Ovary (tissue), 7 donors: ENCODE measurements at regions not wholly inside any gene's neighbourhood (a gene's known extent, or its start where the extent isn't known, plus 50 kb on each side); places are given as distances from the start of the nearest gene placed in this dataset.

Source experiments
- DNase-seq, 5 donors: peaks; one replicate each; pipeline ENCODE4 v3.0.0-alpha.2; 2019 to 2020
- H3K27ac ChIP-seq, 2 donors: fragments of 200-600 bp; one replicate each; pipeline versions ENCODE4 v1.5.1 to v1.8.0; 2019 to 2022
- H3K27me3 ChIP-seq: fragments of 200-600 bp; one replicate; pipeline ENCODE4 v1.8.0; 2022
- H3K36me3 ChIP-seq: fragments of 200-600 bp; sonication (generic); one replicate; pipeline ENCODE4 v1.5.1; 2019
- H3K4me1 ChIP-seq: one replicate; pipeline ENCODE4 v1.8.1; 2013; ENCODE audit warnings: mild to moderate bottlenecking, moderate library complexity; ENCODE audit not compliant: insufficient read depth
- H3K4me3 ChIP-seq: fragments of 200-600 bp; sonication (generic); one replicate; pipeline ENCODE4 v1.5.1; 2017
- H3K9me3 ChIP-seq, 2 donors: fragments of 200-600 bp in 1 of 2; sonication (generic) in 1 of 2; one replicate each; pipeline versions ENCODE4 v1.5.1 to v1.8.1; 2013 to 2019; ENCODE audit warnings: mild to moderate bottlenecking in 1 of 2, moderate library complexity in 1 of 2
- CTCF ChIP-seq, 3 donors: fragments of 450-650 bp in 2 of 3; fragments of 200-600 bp in 1 of 3; IDR thresholded peaks; one replicate each; pipeline versions ENCODE4 v1.5.1 to v1.8.0; 2016 to 2022; ENCODE audit warnings: antibody characterized with exemption in 3 of 3, mild to moderate bottlenecking in 1 of 3
- EP300 ChIP-seq: sonication (generic); formaldehyde crosslinking; IDR thresholded peaks from one replicate; pipeline ENCODE4 v1.6.1; 2017; ENCODE audit warnings: antibody characterized with exemption
- POLR2A ChIP-seq: fragments of 450-650 bp; IDR thresholded peaks from one replicate; pipeline ENCODE4 v1.6.1; 2017; ENCODE audit warnings: antibody characterized with exemption, mild to moderate bottlenecking, moderate library complexity
- WGBS, 3 donors: extraction: QIAGEN DNeasy Blood & Tissue Kit in 1 of 3; methylation state at CpG; one replicate each; pipeline versions ENCODE4 v1.1.5 to v1.1.7; 2013 to 2017; 5-methylcytosine and 5-hydroxymethylcytosine counted together
- intact Hi-C, 4 donors: fragments of 100-400 bp; cut with DNase I; formaldehyde crosslinking; loops; one replicate each; pipeline versions ENCODE4 v1.11.0 to v1.15.1; 2022 to 2023
- donor health status: DM: no; HTN: no; CAD: no; lungs with moderate emphysema.
- donor health status: DM: no; HTN: no; CAD: no.
- donor health status: Bipolar disorder and iron deficiency.
- donor health status: DM: no; HTN: no; CAD: no.
- donor health status: DM: yes; HTN: yes; CAD: no.

- H3K27me3 ChIP-seq = no peaks in the 10 kb centered on the region
- H3K4me1 ChIP-seq = no peaks in the 10 kb centered on the region
- H3K9me3 ChIP-seq = no peaks in the 10 kb centered on the region
- WGBS, 3 donors = 68 to 81% (median 78%) methylated on average over 2 of the region's 2 CpGs
- DNase-seq = no peak
- no peak overlapping the region for H3K4me3 ChIP-seq
- TF ChIP-seq CTCF (IDR thresholded peaks at IDR 0.05) = no peak
- TF ChIP-seq EP300 = no peak
- TF ChIP-seq POLR2A = no peak
- intact Hi-C loops = no loop called here
- no peaks in the 10 kb centered on the region for H3K36me3 ChIP-seq
- H3K27ac ChIP-seq = no peak overlapping the region
These were observed 196.8 kb upstream of the FAT1 start for GRCh38 chr4:186920483-186920882.

- intact Hi-C loops = no loop called here
- Histone ChIP-seq H3K27me3 (no peaks in the 10 kb centered on the region), H3K36me3 (no peaks in the 10 kb centered on the region), H3K9me3 (no peaks in the 10 kb centered on the region), H3K4me3 (no peak overlapping the region), H3K4me1 (no peaks in the 10 kb centered on the region), H3K27ac (no peak overlapping the region)
- TF ChIP-seq EP300 = no peak
- TF ChIP-seq CTCF (IDR thresholded peaks at IDR 0.05) = no peak
- no peak for TF ChIP-seq POLR2A
- WGBS, 3 donors = 77 to 90% (median 84%) methylated on average over 5 of the region's 5 CpGs
- no peak for DNase-seq
These were observed 197.3 kb upstream of the FAT1 start for GRCh38 chr4:186920992-186921391.

GRCh38 chr4:186924723-186925122 is 201.1 kb upstream of the FAT1 start:
- intact Hi-C loops = no loop called here
- no peak for DNase-seq
- Histone ChIP-seq H3K27ac (no peak overlapping the region), H3K36me3 (no peaks in the 10 kb centered on the region), H3K9me3 (no peaks in the 10 kb centered on the region), H3K4me1 (no peaks in the 10 kb centered on the region), H3K27me3 (no peaks in the 10 kb centered on the region), H3K4me3 (no peak overlapping the region)
- no peak for TF ChIP-seq EP300
- TF ChIP-seq POLR2A = no peak
- no peak for TF ChIP-seq CTCF (IDR thresholded peaks at IDR 0.05)
- 18 to 37% (median 21%) methylated on average over 4 of the region's 4 CpGs for WGBS, 3 donors

GRCh38 chr4:186927624-186928023 is 204.0 kb upstream of the FAT1 start:
- WGBS, 3 donors = 62 to 79% (median 77%) methylated on average over 2 of the region's 2 CpGs
- no peak for DNase-seq
- intact Hi-C loops = no loop called here

More at GRCh38 chr4:186927624-186928023, 204.0 kb upstream of the FAT1 start:
- H3K4me1 ChIP-seq = no peaks in the 10 kb centered on the region
- no peak overlapping the region for H3K4me3 ChIP-seq
- no peaks in the 10 kb centered on the region for H3K36me3 ChIP-seq
- TF ChIP-seq POLR2A = no peak
- no peak for TF ChIP-seq EP300
- no peak for TF ChIP-seq CTCF (IDR thresholded peaks at IDR 0.05)
- H3K9me3 ChIP-seq = peaks cover 0 to 2% of the 10 kb centered on the region in 2 donors
- no peaks in the 10 kb centered on the region for H3K27me3 ChIP-seq
- no peak overlapping the region for H3K27ac ChIP-seq
